NCI-H2171 treated with DMSO at 0.1 percent for 48 hours (cell line): ENCODE measurements at regions not wholly inside any gene's neighbourhood (a gene's known extent, or its start where the extent isn't known, plus 50 kb on each side); places are given as distances from the start of the nearest gene placed in this dataset.
"Not testable (repeated sequence)": the region's sequence is repeated elsewhere in the genome, so short reads cannot be mapped to it uniquely, and the experiment has no call there.

Experiments
- DNase-seq: peaks from one replicate; lab custom pipeline; 2025; lab: John Stamatoyannopoulos, UW

DNA sequence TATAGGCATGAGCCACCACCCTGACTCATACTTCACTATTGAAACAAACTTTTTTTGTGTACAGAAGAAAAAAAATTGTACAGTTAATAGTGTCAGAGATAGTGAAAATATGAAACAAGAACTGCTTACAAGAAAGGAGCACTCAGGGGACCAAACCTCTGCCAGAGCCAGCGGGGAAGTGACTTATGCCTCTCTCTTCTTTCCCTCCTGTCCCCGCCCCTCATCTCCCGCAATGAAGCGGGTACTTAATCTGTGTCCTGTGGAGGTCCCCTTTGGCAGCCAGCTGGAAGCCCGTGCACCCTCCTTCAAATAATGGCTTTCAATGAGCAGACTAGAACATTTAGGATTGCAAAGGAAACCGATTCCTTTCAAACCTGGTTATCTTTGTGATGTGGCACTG, 51.5 kb downstream of the PPIAL4A start:
- DNase-seq = not testable (repeated sequence)

GRCh38 chr1:120941836-120942217, 52.3 kb downstream of the PPIAL4A start:
- DNase-seq = not testable (repeated sequence)

- DNase-seq = peak; percentile 43
Observed at GRCh38 chr1:120942218-120942944, 52.8 kb downstream of the PPIAL4A start.

- not testable (repeated sequence) for DNase-seq
Observed at GRCh38 chr1:120942945-120943319, 53.4 kb downstream of the PPIAL4A start.

- DNase-seq = not testable (repeated sequence)
Observed at GRCh38 chr1:120944691-120945090, 55.1 kb downstream of the PPIAL4A start.

DNA sequence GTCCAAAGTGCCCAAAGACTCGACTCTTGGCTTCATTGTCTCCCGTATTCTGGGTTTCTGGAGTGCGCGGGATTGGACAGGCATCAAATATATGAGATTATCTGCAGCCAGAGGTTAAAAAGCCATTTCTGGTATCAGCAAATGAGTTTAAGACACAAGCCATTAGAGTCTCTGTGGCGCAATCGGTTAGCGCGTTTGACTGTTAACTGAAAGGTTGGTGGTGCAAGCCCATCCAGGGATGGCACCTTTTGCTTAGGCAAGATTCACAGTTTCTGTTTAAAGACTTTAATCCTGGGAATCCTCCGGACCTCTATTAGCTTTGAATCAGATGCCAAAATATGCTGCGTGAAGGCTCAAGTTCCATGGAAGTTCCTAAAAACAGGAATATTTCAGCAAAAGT, 55.6 kb downstream of the PPIAL4A start:
- DNase-seq = not testable (repeated sequence)

- DNase-seq = not testable (repeated sequence)
Observed at GRCh38 chr1:120947114-120947513, 57.5 kb downstream of the PPIAL4A start.

DNA sequence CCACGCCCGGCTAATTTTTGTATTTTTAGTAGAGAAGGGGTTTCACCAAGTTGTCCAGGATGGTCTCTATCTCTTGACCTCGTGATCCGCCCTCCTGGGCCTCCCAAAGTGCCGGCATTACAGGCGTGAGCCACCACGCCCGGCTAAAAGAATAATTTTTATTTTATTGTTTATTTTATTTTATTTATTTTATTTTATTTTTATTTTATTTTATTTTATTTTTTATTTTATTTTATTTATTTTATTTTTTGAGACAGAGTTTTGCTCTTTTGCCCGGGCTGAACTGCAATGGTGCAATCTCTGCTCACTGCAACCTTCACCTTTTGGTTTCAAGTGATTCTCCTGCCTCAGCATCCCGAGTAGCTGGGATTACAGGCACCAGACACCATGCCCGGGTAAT, 60.2 kb downstream of the PPIAL4A start:
- DNase-seq = not testable (repeated sequence)

GRCh38 chr1:120950633-120951032, 61.1 kb downstream of the PPIAL4A start:
- not testable (repeated sequence) for DNase-seq

- DNase-seq = not testable (repeated sequence)
Observed at GRCh38 chr1:120951100-120951499, 61.5 kb downstream of the PPIAL4A start.

- not testable (repeated sequence) for DNase-seq
Observed at GRCh38 chr1:120952207-120952870, 62.8 kb downstream of the PPIAL4A start.

DNA sequence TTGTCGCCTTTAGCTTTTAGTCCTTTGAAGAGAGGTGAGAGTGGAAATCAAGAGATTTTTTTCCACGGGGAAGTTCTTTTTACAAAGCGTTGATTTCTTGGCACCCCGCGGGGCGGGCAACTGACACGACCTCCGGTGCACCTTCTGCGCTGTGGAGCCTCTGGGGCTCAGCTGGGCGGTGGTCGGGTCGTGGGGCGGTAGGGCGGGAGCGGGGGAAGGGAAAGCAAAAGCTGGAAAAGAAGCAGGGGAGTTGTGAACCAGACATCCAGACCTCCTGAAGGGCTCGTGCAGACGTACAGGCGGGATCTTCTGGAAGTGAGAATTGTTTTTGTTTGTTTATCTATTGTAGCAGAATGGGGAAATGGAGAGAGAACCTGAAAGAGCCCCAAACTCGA, 63.3 kb downstream of the PPIAL4A start:
- DNase-seq = not testable (repeated sequence)

DNA sequence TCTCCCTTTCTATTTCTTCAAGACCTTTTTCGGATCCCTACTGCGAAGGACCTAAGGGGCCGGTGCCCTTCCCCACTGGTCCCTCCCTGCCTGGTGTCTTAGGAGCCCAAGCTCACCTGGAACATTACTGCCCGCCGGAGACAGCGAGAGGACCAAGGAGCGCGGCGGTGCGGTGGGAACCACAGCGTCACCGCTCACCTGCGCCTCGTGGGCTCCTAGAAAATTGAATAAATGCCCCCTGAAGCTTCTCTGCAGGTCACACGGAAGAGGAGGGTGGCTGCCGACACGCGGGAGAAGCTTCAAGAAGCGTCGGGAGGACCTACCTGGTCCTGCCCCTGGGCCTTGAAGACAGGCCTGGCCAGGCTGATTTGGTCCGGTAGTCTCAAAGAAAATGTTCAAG, 65.2 kb downstream of the PPIAL4A start:
- no peak for DNase-seq

- not testable (repeated sequence) for DNase-seq
Observed at GRCh38 chr1:120955961-120956360, 66.4 kb downstream of the PPIAL4A start.

- not testable (repeated sequence) for DNase-seq
Observed at GRCh38 chr1:120966018-120966417, 76.4 kb downstream of the PPIAL4A start.

DNA sequence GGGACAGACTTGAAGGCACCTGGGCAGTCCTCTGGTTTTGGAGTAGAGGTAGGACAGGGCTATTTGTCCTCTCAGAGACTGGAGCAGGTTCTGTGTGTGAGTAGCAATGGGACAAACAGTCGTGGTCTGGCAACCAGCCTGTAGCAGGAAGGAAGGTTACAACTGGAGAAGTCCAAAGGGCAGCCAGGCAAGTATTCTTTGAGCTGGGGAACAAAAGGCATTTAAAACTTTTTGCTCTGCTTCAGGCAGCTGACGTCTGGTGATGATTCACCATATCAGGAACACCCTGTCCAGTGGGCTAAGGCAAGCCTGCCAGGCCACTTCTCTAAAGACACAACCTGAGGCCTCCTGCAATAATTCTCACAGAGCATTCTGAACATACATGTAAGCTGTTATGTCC, 83.3 kb downstream of the PPIAL4A start:
- not testable (repeated sequence) for DNase-seq

DNA sequence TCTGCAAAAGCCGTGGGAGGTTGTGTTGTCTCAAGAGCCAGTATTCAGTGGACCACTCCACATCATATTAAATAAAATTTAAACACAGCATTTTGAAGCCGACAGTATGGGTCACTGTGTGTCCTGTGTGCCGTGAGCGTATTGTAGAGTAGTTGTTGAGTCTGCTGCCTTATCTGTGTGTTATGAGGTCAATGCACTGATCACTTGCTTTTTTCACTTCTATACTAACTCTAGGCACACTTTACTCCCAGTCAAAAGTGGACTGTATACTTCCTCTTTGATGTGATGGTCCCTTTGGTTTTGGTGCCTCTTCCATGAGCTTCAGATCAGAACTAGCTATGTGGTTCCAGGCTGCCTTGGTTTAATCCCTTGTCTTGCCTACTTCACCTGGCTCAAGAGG, 84.3 kb downstream of the PPIAL4A start:
- DNase-seq = not testable (repeated sequence)

GRCh38 chr1:120977279-120977678, 87.7 kb downstream of the PPIAL4A start:
- DNase-seq = not testable (repeated sequence)

DNA sequence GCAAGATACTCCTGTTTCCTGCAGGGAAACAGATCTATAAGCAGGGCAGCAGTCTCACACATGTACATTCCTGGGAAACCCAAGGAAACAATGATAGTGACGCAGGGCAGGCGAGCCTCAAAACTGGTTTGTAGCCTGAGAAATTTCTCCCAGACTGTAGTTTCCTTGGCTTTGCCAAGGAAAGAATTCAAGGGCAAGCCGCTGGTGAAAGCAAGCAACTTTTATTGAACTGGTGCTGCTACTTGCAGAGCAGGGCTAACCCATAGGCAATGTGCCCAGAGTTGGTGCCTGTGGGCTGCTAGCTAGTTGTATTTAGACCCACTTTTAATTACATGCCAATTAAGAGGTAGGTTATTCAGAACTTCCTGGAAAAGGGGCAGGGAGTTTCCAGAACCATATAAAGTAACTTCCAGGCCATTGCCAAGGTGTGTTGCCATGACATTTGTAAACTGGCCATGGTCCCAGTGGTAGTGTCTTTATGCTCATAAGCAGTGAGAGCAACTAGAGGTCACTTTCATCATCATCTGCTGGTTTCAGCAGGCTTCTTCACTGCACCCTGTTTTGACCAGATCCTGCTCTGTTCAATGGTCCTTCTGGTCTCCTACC, 92.0 kb downstream of the PPIAL4A start:
- not testable (repeated sequence) for DNase-seq

GRCh38 chr1:120994614-120995013, 105.0 kb downstream of the PPIAL4A start:
- not testable (repeated sequence) for DNase-seq

- DNase-seq = not testable (repeated sequence)
Observed at GRCh38 chr1:120995025-120995424, 105.5 kb downstream of the PPIAL4A start.

GRCh38 chr1:121001090-121001726, 111.6 kb downstream of the PPIAL4A start:
- DNase-seq = not testable (repeated sequence)
